ENCODE measurements at regions not wholly inside any gene's neighbourhood (a gene's known extent, or its start where the extent isn't known, plus 50 kb on each side); places are given as distances from the start of the nearest gene placed in this dataset.
A peak's percentile ranks its signal among the peaks of the same experiment; 100 is the strongest.
"Not testable (repeated sequence)": the region's sequence is repeated elsewhere in the genome, so short reads cannot be mapped to it uniquely, and the experiment has no call there.

DNA sequence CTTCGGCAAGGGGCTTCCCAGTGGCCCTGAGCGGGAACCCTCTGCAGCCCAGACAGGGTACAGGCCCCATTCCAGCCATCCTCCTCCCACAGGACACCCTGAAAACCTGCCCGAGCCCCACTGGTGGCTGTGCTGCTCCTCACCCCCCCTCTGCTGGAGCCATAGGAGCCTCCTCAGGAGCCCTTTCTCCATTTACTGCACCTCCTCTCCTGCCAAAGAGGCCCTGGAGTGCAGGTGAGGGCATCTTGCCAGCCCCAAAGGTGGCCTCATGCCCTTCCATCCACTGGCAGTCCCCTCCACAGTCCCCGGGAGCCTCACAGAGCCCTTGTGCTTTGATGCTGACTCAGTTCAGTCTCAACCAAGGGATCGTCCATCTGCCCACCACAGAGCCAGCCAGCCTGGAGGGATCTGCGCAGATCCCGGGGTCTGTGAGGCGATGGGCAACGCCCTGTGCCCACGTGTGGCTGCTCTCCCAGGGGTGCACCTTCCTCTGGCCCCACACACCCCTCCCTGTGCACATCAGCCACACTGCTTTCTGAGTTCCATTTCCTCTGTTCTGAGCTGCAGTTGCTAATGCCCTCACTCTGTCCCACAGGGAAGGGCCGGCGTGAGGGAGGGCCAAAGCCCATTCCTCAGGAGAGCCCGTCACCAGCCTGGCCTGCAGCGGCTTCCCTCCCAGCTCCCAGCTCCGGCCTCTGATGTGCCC lies 228.5 kb downstream of the DLL1 start:
- Mint-ChIP-seq H3K27me3 (no peaks in the 10 kb centered on the region), H3K27ac (no peak overlapping the region), H3K36me3 (no peaks in the 10 kb centered on the region), H3K9me3 (no peaks in the 10 kb centered on the region), H3K4me3 (no peak overlapping the region), H3K4me1 (ENCODE audit: unreplicated experiment) (peaks cover 4% of the 10 kb centered on the region)
- TF ChIP-seq, protein P1, sequence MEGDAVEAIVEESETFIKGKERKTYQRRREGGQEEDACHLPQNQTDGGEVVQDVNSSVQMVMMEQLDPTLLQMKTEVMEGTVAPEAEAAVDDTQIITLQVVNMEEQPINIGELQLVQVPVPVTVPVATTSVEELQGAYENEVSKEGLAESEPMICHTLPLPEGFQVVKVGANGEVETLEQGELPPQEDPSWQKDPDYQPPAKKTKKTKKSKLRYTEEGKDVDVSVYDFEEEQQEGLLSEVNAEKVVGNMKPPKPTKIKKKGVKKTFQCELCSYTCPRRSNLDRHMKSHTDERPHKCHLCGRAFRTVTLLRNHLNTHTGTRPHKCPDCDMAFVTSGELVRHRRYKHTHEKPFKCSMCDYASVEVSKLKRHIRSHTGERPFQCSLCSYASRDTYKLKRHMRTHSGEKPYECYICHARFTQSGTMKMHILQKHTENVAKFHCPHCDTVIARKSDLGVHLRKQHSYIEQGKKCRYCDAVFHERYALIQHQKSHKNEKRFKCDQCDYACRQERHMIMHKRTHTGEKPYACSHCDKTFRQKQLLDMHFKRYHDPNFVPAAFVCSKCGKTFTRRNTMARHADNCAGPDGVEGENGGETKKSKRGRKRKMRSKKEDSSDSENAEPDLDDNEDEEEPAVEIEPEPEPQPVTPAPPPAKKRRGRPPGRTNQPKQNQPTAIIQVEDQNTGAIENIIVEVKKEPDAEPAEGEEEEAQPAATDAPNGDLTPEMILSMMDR (conservative IDR thresholded peaks at IDR 0.05), result no peak
- DNase-seq (ENCODE audit: extremely low spot score, unreplicated experiment), result peak; percentile 64

GRCh38 chr6:170058878-170059485 lies 231.9 kb downstream of the DLL1 start:
- H3K27ac Mint-ChIP-seq, result no peak overlapping the region
- no peaks in the 10 kb centered on the region for H3K36me3 Mint-ChIP-seq
- no peak overlapping the region for H3K4me3 Mint-ChIP-seq
- DNase-seq (ENCODE audit: extremely low spot score, unreplicated experiment), result peak; percentile 60
- no peaks in the 10 kb centered on the region for H3K27me3 Mint-ChIP-seq
- TF ChIP-seq, protein P1 (conservative IDR thresholded peaks at IDR 0.05), result no peak
- H3K9me3 Mint-ChIP-seq, result no peaks in the 10 kb centered on the region
- H3K4me1 Mint-ChIP-seq (ENCODE audit: unreplicated experiment), result peaks cover under 1% of the 10 kb centered on the region

DNA sequence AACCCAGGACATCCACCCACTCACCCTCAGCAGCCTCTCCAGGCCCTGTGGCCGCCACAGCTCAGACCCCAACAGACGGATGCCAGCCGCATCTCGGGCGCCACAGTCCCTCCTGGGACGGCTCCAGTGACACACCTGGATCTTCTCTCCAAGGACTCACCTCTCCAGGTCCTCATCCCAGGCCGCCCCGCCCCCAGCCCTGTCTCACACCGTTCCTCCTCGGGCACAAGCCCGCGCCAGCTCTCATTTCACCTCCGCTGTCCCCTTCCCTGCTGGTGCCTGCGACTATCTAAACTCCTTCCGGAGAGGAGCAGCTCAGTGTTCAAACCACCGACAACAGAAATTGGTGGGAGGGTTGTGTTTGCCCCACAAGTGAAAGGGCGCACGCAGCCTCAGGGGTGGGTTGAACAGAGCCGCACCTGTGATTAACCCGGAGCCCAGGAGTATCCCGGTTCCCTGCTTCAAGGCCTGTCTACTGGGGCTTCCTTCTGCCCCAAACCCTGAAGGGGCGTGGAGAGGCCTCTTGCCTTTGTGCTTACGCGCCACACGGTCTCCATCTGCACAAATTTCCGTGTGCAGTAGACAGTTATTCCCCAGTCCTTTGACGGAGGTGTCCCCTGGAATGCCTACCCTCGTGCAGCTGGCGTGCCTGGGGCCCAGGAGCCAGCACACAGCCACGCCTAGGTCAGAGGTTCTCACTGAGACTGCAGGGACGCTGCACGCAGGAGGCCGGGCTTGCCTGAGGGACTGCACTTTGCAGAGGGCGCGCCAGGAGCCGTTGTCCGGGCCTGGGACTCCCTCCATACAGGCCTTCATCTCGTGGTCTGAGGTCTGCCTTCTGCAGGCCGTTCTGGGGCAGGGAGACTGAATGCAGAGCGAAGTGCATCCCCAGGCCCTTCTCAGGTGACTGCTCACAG lies 232.7 kb downstream of the DLL1 start:
- Mint-ChIP-seq H3K9me3 (no peaks in the 10 kb centered on the region), H3K36me3 (no peaks in the 10 kb centered on the region), H3K27me3 (no peaks in the 10 kb centered on the region), H3K4me1 (ENCODE audit: unreplicated experiment) (no peaks in the 10 kb centered on the region), H3K27ac (no peak overlapping the region), H3K4me3 (no peak overlapping the region)
- peak; percentile 66 for DNase-seq (ENCODE audit: extremely low spot score, unreplicated experiment)
- TF ChIP-seq, protein P1 (conservative IDR thresholded peaks at IDR 0.05), result no peak

DNA sequence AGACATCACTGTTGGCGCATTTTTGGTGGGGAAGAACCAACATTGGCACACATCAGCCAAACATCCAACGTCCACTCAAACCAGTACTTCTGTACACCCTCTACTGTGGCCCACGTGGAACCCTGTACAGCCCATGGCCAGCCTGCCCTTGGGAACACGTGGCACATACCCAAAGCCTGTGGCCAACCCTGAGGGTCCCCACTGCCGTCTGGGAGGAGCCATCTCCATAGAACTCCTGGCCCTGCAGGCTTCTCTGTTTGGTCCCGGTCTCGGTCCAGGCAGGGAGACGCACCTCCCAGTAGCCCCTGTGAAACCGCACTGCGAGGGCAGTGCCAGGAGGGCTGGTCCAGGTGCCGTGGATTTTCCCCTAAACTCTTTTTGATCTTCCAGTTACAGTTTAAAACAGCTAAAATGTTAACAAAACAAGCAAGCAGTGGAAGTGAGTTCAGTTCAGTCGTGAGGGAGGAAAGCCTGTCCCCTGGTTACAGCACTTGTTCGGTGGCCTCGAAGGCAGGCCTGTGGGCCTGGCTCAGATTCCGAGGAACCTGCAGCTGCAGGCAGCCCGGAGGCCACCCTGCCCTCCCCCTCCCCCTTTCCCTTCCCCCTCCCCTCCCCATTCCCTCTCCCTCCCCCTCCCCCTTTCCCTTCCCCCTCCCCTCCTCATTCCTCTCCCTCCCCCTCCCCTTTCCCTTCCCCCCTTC lies 233.7 kb downstream of the DLL1 start:
- H3K36me3 Mint-ChIP-seq, result no peaks in the 10 kb centered on the region
- no peaks in the 10 kb centered on the region for H3K27me3 Mint-ChIP-seq
- no peaks in the 10 kb centered on the region for H3K4me1 Mint-ChIP-seq (ENCODE audit: unreplicated experiment)
- H3K4me3 Mint-ChIP-seq, result no peak overlapping the region
- H3K9me3 Mint-ChIP-seq, result no peaks in the 10 kb centered on the region
- H3K27ac Mint-ChIP-seq, result no peak overlapping the region
- peak; percentile 62 for DNase-seq (ENCODE audit: extremely low spot score, unreplicated experiment)
- TF ChIP-seq, protein P1 (conservative IDR thresholded peaks at IDR 0.05), result no peak

GRCh38 chr6:170056278-170056711 lies 234.6 kb downstream of the DLL1 start:
- Mint-ChIP-seq H3K36me3 (no peaks in the 10 kb centered on the region), H3K27me3 (no peaks in the 10 kb centered on the region), H3K4me1 (ENCODE audit: unreplicated experiment) (no peaks in the 10 kb centered on the region)

GRCh38 chr6:170055797-170056196 lies 235.1 kb downstream of the DLL1 start:
- not testable (repeated sequence) for H3K27me3 Mint-ChIP-seq; H3K4me3 Mint-ChIP-seq; H3K36me3 Mint-ChIP-seq; H3K9me3 Mint-ChIP-seq; H3K4me1 Mint-ChIP-seq (ENCODE audit: unreplicated experiment); H3K27ac Mint-ChIP-seq
- DNase-seq (ENCODE audit: extremely low spot score, unreplicated experiment), result peak; percentile 49

More at GRCh38 chr6:170056278-170056711, 234.6 kb downstream of the DLL1 start:
- Mint-ChIP-seq H3K27ac (no peak overlapping the region), H3K9me3 (no peaks in the 10 kb centered on the region), H3K4me3 (no peak overlapping the region)
- TF ChIP-seq, protein P1 (conservative IDR thresholded peaks at IDR 0.05), result no peak
- peak; percentile 64 for DNase-seq (ENCODE audit: extremely low spot score, unreplicated experiment)

Data from type B pancreatic cell (in vitro differentiated cells).